ENCODE measurements at regions not wholly inside any gene's neighbourhood (a gene's known extent, or its start where the extent isn't known, plus 50 kb on each side); places are given as distances from the start of the nearest gene placed in this dataset.
"Not testable (repeated sequence)": the region's sequence is repeated elsewhere in the genome, so short reads cannot be mapped to it uniquely, and the experiment has no call there.

DNA sequence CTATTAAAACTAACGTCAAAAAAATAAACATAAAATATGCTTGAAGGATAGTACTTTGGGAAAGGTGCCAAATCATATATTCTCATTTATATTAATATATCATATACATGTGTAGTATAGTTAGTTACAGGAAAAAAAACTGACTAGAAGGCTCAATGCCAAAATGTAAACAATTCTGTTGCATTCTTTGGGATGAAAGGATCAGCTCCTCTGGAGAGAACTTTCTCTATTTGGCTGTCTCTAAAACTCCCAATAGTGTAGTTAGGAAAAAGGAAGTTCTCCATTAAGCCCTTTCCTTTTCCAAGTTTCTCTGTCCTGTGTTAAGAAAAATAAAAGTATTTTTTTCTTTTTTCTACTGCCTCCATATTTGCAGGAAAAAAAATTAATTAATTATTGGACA lies 86.5 kb upstream of the BTN3A2 start:
- no peak overlapping the region for H3K4me3 ChIP-seq (replicated peaks; ENCODE audit: low read depth, low read length)
- no peak for DNase-seq (ENCODE audit: extremely low read depth, low read depth)
- TF ChIP-seq, protein P1, sequence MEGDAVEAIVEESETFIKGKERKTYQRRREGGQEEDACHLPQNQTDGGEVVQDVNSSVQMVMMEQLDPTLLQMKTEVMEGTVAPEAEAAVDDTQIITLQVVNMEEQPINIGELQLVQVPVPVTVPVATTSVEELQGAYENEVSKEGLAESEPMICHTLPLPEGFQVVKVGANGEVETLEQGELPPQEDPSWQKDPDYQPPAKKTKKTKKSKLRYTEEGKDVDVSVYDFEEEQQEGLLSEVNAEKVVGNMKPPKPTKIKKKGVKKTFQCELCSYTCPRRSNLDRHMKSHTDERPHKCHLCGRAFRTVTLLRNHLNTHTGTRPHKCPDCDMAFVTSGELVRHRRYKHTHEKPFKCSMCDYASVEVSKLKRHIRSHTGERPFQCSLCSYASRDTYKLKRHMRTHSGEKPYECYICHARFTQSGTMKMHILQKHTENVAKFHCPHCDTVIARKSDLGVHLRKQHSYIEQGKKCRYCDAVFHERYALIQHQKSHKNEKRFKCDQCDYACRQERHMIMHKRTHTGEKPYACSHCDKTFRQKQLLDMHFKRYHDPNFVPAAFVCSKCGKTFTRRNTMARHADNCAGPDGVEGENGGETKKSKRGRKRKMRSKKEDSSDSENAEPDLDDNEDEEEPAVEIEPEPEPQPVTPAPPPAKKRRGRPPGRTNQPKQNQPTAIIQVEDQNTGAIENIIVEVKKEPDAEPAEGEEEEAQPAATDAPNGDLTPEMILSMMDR (IDR thresholded peaks at IDR 0.05; ENCODE audit: low read depth, low read length, missing control alignments): no peak

DNA sequence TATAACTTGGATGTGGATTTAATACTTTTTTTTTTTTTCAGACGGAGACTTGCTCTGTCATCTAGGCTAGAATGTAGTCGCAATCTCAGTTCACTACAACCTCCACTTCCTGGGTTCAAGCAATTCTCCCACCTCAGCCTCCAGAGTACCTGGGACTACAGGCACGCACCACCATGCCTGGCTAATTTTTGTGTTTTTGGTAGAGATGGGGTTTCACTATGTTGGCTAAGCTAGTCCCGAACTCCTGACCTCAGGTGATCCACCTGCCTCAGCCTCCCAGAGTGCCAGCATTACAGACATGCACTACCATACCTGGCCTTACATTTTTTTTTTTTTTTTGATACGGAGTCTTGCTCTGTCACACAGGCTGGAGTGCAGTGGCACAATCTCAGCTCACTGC lies 85.6 kb upstream of the BTN3A2 start:
- not testable (repeated sequence) for DNase-seq (ENCODE audit: extremely low read depth, low read depth); H3K4me3 ChIP-seq (replicated peaks; ENCODE audit: low read depth, low read length)

DNA sequence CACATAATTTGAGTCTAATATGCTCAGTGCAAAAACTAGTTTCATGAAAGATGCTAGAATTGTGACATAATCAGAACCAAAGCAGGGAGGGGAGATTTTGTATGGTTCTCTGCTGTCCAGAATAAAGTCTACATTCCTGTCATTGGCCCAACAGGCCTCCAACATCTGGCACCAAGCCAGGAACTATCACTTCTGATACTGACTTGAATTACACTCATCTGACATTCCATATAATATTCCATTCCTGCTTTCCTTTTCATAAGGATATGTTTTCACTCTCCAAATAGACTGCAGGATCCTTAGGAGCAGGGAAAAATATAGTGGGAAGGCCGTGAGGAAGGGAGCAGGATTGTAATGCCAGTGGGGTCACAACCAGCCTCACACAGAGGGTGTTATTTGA lies 84.6 kb upstream of the BTN3A2 start:
- no peak for DNase-seq (ENCODE audit: extremely low read depth, low read depth)
- no peak overlapping the region for H3K4me3 ChIP-seq (replicated peaks; ENCODE audit: low read depth, low read length)
- TF ChIP-seq, protein P1 (IDR thresholded peaks at IDR 0.05; ENCODE audit: low read depth, low read length, missing control alignments): no peak

DNA sequence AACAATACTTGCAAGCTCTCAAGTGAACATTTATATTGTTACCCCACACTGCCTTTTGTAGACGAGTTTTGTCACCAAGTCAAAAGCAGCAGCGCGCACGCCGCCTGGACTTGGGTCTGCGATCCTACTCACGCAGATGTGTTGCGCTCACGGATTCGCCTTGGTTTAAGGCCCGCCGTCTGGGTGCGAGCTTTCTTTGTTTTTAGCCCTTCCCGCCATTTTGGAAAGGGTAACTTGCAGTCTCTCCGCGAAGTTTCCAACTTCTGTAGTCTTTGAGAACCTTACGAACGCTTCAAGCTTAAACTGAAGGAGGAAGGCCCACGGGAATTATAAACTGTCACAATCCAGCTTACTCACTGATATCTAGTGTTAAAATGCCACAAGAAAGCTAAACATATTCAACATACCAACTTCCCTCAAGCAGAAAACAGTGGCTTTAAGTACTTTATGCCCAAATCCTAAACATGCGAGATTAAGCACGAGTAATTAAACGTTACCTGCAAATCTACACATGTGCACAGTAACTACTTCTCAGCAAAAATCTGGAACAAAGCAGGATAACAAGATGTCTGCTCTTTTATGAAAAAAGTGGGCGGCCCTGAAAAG lies 80.4 kb upstream of the BTN3A2 start:
- TF ChIP-seq, protein P1 (IDR thresholded peaks at IDR 0.05; ENCODE audit: low read depth, low read length, missing control alignments): no peak
- DNase-seq (ENCODE audit: extremely low read depth, low read depth): no peak
- H3K4me3 ChIP-seq (replicated peaks; ENCODE audit: low read depth, low read length): peak overlapping the region; percentile 63

DNA sequence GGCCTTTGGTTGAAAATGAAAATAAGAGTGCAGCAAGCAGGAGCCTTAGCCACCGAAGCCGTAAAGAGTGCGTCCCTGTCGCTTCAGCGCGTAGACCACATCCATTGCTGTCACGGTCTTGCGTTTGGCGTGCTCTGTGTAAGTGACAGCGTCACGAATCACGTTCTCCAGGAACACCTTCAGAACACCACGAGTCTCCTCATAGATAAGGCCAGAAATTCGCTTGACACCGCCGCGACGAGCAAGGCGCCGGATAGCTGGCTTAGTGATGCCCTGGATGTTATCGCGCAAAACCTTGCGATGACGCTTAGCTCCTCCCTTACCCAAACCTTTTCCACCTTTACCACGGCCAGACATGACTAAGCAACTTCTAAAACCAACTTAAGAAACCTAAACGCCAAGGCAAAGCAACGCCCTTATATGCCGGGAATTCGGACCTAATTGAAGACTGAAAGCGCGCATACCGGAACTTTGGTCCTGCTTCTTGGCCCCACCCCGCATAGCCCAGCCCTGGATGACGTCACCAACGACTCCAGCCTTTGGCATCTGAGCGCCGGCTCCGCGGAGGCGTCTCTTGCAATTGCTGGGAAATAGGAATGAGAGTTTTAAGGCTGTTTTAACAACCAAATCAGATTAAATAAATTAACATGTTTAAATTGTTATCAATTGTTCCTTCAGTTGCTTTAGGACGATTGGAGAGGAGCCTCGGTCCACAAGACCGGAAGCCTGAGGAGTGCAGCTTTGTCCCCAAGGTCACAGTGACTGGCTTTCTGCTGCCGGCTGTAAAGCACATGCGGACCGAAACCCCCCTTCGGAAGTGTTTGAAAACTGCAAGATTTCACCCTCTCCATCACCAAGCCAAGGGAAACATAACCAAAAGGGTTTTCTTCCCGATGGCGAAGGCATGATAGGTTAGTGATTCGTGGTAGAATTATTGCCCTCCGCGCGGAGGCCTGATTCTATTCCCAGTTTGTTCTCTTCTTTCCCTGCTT lies 79.6 kb upstream of the BTN3A2 start:
- TF ChIP-seq, protein P1 (IDR thresholded peaks at IDR 0.05; ENCODE audit: low read depth, low read length, missing control alignments): no peak
- peak overlapping the region; percentile 63 for H3K4me3 ChIP-seq (replicated peaks; ENCODE audit: low read depth, low read length)
- DNase-seq (ENCODE audit: extremely low read depth, low read depth): peak; percentile 100

DNA sequence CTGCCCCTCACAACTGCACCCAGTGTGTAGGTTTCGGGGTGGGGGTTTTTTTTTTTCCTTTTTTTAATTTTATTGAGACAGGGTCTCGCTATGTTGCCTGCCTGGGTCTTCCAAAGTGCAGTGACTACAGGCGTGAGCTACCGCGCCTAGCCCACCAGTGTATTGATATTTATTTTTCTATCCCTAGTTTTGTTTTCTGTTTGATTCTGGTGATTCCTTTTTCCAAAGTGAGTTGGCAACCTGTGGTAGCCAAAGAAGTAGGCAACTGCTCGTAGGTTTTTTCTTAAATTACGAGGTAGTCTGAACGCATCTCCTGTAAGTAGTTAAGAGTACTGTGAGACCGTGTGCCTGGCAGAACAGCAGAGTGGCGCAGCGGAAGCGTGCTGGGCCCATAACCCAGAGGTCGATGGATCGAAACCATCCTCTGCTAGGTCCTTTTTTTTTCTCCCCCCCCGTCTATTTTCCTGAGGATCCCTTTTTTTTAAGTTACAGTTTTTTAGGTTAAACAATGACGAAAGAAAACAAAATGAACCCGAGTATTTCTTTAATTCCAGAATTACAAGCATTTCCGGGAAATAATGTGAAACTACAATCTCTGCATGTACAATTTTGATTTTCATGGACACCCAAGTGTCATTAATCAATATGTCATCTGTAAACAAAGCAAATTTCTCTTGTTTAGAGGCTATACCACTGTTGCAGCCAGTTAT lies 78.7 kb upstream of the BTN3A2 start:
- peak overlapping the region; percentile 63 for H3K4me3 ChIP-seq (replicated peaks; ENCODE audit: low read depth, low read length)
- TF ChIP-seq, protein P1 (IDR thresholded peaks at IDR 0.05; ENCODE audit: low read depth, low read length, missing control alignments): no peak
- DNase-seq (ENCODE audit: extremely low read depth, low read depth): no peak

DNA sequence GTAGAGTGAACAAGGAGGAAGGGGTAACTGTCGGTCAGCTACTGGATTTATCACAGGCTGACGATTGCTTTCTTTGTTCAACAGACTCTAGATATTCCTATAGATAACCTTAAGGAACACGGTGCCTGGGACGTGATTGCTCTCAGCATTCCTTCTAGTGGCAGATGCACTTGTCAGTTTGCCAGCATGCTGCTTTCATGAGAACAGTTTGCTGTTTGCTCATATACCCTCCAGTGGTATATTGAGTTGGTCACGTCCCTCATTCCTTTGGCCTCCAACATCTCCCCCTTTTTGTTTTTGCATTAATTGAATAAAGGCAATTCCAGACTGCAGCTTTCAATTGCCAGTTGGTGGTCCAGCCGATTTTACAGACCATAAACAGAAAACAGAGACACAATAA lies 76.8 kb upstream of the BTN3A2 start:
- TF ChIP-seq, protein P1 (IDR thresholded peaks at IDR 0.05; ENCODE audit: low read depth, low read length, missing control alignments): no peak
- H3K4me3 ChIP-seq (replicated peaks; ENCODE audit: low read depth, low read length): no peak overlapping the region
- no peak for DNase-seq (ENCODE audit: extremely low read depth, low read depth)
